ENCODE measurements at regions not wholly inside any gene's neighbourhood (a gene's known extent, or its start where the extent isn't known, plus 50 kb on each side); places are given as distances from the start of the nearest gene placed in this dataset.

DNA sequence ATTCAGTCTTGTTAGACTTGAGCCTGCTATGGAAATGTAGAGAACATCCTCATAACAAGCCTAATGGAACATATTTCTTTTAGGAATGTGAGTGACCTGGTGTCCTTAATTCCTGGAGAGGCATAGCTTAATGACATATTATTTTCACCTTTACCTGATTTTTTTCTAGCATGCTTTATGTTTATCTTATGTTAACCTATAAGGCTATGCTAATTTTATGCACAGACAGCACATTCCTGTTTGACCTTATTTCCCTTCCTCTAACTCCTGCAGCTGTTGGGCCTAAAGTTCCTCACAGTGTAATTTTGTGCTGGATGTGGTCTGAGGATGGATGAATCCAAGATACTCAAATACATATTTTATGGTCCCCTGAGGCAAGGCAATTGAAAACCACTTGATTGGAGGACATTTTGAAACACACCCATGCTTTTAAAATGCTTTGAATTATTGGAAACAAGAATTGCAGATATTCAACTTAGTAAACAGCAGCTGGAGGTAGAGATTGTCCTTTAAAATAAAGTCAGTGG lies 111.5 kb downstream of the LARP7 start:
- TF ChIP-seq CTCF (IDR thresholded peaks at IDR 0.05) (no peak), EP300 (IDR thresholded peaks at IDR 0.05) (no peak), POLR2AphosphoS5 (IDR thresholded peaks at IDR 0.05) (no peak)

All from gastroesophageal sphincter (tissue), 3 donors.